ENCODE measurements at regions not wholly inside any gene's neighbourhood (a gene's known extent, or its start where the extent isn't known, plus 50 kb on each side); places are given as distances from the start of the nearest gene placed in this dataset.

DNA sequence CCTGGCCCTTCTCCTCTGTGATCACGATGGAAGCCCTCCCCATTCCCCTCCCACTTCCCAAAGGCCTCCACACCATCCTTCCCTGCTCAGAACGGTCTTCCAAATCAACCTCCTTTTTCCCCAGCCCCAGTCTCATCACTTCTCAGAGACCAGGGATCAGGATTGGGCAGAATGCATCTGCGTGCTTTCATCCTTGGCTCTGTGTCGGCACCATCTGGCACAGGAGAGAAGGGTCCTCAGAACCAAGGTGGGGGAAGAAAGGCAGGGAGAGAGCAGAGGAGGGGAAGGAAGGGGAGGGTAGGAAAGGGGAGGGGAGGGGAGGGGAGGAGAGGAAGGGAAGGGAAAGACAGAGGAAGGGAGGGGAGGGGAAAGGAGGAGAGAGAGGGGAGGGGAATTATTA is 52.4 kb upstream of the FICD start:
- TF ChIP-seq, protein P1, sequence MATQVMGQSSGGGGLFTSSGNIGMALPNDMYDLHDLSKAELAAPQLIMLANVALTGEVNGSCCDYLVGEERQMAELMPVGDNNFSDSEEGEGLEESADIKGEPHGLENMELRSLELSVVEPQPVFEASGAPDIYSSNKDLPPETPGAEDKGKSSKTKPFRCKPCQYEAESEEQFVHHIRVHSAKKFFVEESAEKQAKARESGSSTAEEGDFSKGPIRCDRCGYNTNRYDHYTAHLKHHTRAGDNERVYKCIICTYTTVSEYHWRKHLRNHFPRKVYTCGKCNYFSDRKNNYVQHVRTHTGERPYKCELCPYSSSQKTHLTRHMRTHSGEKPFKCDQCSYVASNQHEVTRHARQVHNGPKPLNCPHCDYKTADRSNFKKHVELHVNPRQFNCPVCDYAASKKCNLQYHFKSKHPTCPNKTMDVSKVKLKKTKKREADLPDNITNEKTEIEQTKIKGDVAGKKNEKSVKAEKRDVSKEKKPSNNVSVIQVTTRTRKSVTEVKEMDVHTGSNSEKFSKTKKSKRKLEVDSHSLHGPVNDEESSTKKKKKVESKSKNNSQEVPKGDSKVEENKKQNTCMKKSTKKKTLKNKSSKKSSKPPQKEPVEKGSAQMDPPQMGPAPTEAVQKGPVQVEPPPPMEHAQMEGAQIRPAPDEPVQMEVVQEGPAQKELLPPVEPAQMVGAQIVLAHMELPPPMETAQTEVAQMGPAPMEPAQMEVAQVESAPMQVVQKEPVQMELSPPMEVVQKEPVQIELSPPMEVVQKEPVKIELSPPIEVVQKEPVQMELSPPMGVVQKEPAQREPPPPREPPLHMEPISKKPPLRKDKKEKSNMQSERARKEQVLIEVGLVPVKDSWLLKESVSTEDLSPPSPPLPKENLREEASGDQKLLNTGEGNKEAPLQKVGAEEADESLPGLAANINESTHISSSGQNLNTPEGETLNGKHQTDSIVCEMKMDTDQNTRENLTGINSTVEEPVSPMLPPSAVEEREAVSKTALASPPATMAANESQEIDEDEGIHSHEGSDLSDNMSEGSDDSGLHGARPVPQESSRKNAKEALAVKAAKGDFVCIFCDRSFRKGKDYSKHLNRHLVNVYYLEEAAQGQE (IDR thresholded peaks at IDR 0.05; ENCODE audit: insufficient replicate concordance, low read depth): no peak
- TF ChIP-seq GABPA (IDR thresholded peaks at IDR 0.05; ENCODE audit: low read depth): no peak
- no peak for TF ChIP-seq POLR2AphosphoS5 (IDR thresholded peaks at IDR 0.05; ENCODE audit: low read depth)
- TF ChIP-seq SPI1 (IDR thresholded peaks at IDR 0.05; ENCODE audit: borderline replicate concordance, low read depth): no peak
- TF ChIP-seq, protein P2, sequence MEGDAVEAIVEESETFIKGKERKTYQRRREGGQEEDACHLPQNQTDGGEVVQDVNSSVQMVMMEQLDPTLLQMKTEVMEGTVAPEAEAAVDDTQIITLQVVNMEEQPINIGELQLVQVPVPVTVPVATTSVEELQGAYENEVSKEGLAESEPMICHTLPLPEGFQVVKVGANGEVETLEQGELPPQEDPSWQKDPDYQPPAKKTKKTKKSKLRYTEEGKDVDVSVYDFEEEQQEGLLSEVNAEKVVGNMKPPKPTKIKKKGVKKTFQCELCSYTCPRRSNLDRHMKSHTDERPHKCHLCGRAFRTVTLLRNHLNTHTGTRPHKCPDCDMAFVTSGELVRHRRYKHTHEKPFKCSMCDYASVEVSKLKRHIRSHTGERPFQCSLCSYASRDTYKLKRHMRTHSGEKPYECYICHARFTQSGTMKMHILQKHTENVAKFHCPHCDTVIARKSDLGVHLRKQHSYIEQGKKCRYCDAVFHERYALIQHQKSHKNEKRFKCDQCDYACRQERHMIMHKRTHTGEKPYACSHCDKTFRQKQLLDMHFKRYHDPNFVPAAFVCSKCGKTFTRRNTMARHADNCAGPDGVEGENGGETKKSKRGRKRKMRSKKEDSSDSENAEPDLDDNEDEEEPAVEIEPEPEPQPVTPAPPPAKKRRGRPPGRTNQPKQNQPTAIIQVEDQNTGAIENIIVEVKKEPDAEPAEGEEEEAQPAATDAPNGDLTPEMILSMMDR (IDR thresholded peaks at IDR 0.05; ENCODE audit: insufficient read depth, low read length): no peak
- Histone ChIP-seq H3K27ac (replicated peaks) (no peak overlapping the region), H3K27me3 (ENCODE audit: insufficient read depth, poor library complexity, severe bottlenecking) (no peaks in the 10 kb centered on the region), H3K4me3 (replicated peaks; ENCODE audit: insufficient read depth, low read length) (no peak overlapping the region)
- no peak for DNase-seq (ENCODE audit: low read depth in 1 of 2, low spot score in 1 of 2)

DNA sequence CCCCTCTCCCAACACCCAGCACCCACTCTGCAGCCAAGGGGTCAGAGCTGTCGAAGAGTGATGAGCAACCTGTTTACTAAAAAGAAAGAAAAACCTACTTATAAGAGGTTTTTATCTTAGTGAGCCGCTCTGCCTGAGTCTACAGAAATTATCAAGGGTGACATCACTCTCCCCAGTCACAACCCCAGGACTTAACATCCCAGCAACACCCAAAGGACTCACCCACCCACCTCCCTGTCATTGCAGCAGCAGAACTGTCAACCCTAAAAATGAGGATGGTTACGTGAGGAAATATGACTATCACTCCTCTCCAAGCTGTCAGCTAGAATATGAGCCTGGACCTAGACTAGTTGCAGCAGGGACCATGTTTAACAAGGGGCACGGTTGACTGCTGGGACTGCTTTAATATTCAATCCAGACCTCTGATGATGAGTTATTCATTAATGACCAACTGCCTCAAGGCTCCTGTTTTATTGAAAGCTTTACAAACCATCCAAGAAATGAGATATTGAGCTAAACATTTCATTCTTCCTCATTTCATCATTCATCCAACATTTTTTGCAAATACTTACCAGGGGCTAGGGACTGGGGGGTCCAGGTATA is 53.9 kb upstream of the FICD start:
- TF ChIP-seq, protein P2 (IDR thresholded peaks at IDR 0.05; ENCODE audit: insufficient read depth, low read length): no peak
- TF ChIP-seq, protein P1 (IDR thresholded peaks at IDR 0.05; ENCODE audit: insufficient replicate concordance, low read depth): no peak
- no peak for TF ChIP-seq SPI1 (IDR thresholded peaks at IDR 0.05; ENCODE audit: borderline replicate concordance, low read depth)
- no peak for TF ChIP-seq POLR2AphosphoS5 (IDR thresholded peaks at IDR 0.05; ENCODE audit: low read depth)
- no peak for TF ChIP-seq GABPA (IDR thresholded peaks at IDR 0.05; ENCODE audit: low read depth)
- DNase-seq (ENCODE audit: low read depth in 1 of 2, low spot score in 1 of 2): no peak
- H3K27me3 ChIP-seq (ENCODE audit: insufficient read depth, poor library complexity, severe bottlenecking): no peaks in the 10 kb centered on the region
- H3K27ac ChIP-seq (replicated peaks): no peak overlapping the region
- no peak overlapping the region for H3K4me3 ChIP-seq (replicated peaks; ENCODE audit: insufficient read depth, low read length)

DNA sequence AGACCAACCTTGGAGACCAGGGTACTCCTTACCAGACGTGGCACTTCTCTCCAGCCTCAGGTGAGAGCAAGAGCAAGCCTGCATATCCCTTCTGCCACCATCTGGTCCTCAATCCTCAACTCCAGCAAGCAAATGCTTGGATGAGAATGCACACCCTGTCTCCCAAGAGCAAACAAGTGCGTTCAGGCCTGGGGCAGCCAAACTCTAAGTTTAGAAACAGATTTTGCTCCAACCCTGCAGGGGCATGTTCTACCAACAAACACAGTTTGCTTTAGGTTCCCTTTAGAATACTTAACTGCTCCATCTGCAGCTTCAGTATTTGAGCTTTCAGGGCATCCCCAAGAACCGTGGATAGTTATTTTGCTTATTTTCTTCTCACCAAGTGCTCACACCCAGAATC is 55.9 kb upstream of the FICD start:
- H3K27me3 ChIP-seq (ENCODE audit: insufficient read depth, poor library complexity, severe bottlenecking): no peaks in the 10 kb centered on the region
- H3K27ac ChIP-seq (replicated peaks): no peak overlapping the region
- no peak for DNase-seq (ENCODE audit: low read depth in 1 of 2, low spot score in 1 of 2)
- no peak overlapping the region for H3K4me3 ChIP-seq (replicated peaks; ENCODE audit: insufficient read depth, low read length)
- TF ChIP-seq POLR2AphosphoS5 (IDR thresholded peaks at IDR 0.05; ENCODE audit: low read depth) (no peak), GABPA (IDR thresholded peaks at IDR 0.05; ENCODE audit: low read depth) (no peak)
- TF ChIP-seq, protein P1 (IDR thresholded peaks at IDR 0.05; ENCODE audit: insufficient replicate concordance, low read depth): no peak
- TF ChIP-seq, protein P2 (IDR thresholded peaks at IDR 0.05; ENCODE audit: insufficient read depth, low read length): no peak

All from HL-60 (cell line).